DOHH2 (cell line): ENCODE measurements at regions not wholly inside any gene's neighbourhood (a gene's known extent, or its start where the extent isn't known, plus 50 kb on each side); places are given as distances from the start of the nearest gene placed in this dataset.

Experiments
- H3F3A ChIP-seq: fragments of 200-600 bp; sonication (generic), shearing (Covaris generic); 2 replicates; pipeline ENCODE4 v1.6.0; 2016; ENCODE audit warnings: antibody characterized with exemption, mild to moderate bottlenecking; ENCODE audit not compliant: control insufficient read depth, insufficient read depth
- H3K27ac ChIP-seq: fragments of 200-600 bp; sonication (generic); 2 replicates; pipeline ENCODE4 v1.5.1; 2014; ENCODE audit warnings: low read depth, mild to moderate bottlenecking, low read length, moderate library complexity
- H3K27me3 ChIP-seq: fragments of 200-600 bp; sonication (generic); 2 replicates; pipeline ENCODE4 v1.6.1; 2014; ENCODE audit warnings: mild to moderate bottlenecking, low read length, mixed read lengths; ENCODE audit not compliant: control insufficient read depth
- H3K36me3 ChIP-seq: fragments of 200-600 bp; sonication (generic); 2 replicates; pipeline ENCODE4 v1.6.1; 2014; ENCODE audit warnings: mild to moderate bottlenecking, low read length, moderate library complexity, mixed read lengths; ENCODE audit not compliant: control insufficient read depth
- H3K4me1 ChIP-seq: fragments of 200-600 bp; sonication (generic); 2 replicates; pipeline ENCODE4 v1.6.1; 2014; ENCODE audit warnings: mild to moderate bottlenecking, low read length, mixed read lengths; ENCODE audit not compliant: control insufficient read depth
- H3K4me2 ChIP-seq: fragments of 200-600 bp; sonication (generic); 2 replicates; pipeline ENCODE4 v1.6.0; 2014; ENCODE audit warnings: mild to moderate bottlenecking, low read length, moderate library complexity
- H3K4me3 ChIP-seq: fragments of 200-600 bp; sonication (generic); 2 replicates; pipeline ENCODE4 v1.5.1; 2014; ENCODE audit warnings: mild to moderate bottlenecking, low read length, mixed read lengths
- H3K79me2 ChIP-seq: fragments of 200-600 bp; sonication (generic); 2 replicates; pipeline ENCODE4 v1.6.1; 2014; ENCODE audit warnings: mild to moderate bottlenecking, low read length, mixed read lengths; ENCODE audit not compliant: control insufficient read depth
- H3K9me2 ChIP-seq: fragments of 200-600 bp; sonication (generic); replicated peaks from 2 replicates; pipeline ENCODE4 v1.6.1; 2014; ENCODE audit warnings: mild to moderate bottlenecking, low read length, mixed read lengths; ENCODE audit not compliant: control insufficient read depth
- H3K9me3 ChIP-seq: fragments of 200-600 bp; sonication (generic); 2 replicates; pipeline ENCODE4 v1.6.1; 2014; ENCODE audit warnings: antibody characterized with exemption, low read length, mixed read lengths; ENCODE audit not compliant: control insufficient read depth, insufficient read depth
- H4K20me1 ChIP-seq: fragments of 200-600 bp; sonication (generic); 2 replicates; pipeline ENCODE4 v1.6.0; 2014; ENCODE audit warnings: low read depth, mild to moderate bottlenecking, antibody characterized with exemption, low read length, moderate library complexity; ENCODE audit not compliant: control insufficient read depth, insufficient read depth
- EZH2phosphoT487 ChIP-seq: fragments of 200-600 bp; sonication (generic); IDR thresholded peaks from 2 replicates; pipeline ENCODE4 v1.6.1; 2017; ENCODE audit warnings: borderline replicate concordance, mild to moderate bottlenecking, antibody characterized with exemption, low read length, moderate library complexity, mixed read lengths
- TF ChIP-seq, protein P1 (sequence below): fragments of 200-600 bp; sonication (generic); IDR thresholded peaks from one replicate; pipeline ENCODE4 v1.5.1; 2014; ENCODE audit warnings: antibody characterized with exemption, mild to moderate bottlenecking, low read depth, low read length; ENCODE audit not compliant: poor library complexity, severe bottlenecking

DNA sequence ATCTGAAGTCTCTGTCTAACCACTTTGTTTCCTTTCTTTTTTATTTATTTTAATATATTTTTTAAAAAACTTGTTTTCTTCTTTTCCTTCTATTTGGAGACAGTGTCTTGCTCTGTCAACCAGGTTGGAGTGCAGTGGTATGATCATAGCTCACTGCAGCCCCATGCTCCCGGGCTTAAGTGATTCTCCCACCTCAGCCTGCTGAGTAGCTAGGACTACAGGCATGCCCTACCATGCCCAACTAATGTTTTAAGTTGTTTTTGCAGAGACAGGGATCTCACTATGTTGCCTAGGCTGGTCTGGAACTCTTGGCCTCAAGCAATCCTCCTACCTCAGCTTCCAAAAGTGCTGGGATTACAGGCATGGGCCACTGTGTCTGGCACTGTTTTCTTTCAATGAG, 81.1 kb upstream of the TLK1 start:
- TF ChIP-seq, protein P1, sequence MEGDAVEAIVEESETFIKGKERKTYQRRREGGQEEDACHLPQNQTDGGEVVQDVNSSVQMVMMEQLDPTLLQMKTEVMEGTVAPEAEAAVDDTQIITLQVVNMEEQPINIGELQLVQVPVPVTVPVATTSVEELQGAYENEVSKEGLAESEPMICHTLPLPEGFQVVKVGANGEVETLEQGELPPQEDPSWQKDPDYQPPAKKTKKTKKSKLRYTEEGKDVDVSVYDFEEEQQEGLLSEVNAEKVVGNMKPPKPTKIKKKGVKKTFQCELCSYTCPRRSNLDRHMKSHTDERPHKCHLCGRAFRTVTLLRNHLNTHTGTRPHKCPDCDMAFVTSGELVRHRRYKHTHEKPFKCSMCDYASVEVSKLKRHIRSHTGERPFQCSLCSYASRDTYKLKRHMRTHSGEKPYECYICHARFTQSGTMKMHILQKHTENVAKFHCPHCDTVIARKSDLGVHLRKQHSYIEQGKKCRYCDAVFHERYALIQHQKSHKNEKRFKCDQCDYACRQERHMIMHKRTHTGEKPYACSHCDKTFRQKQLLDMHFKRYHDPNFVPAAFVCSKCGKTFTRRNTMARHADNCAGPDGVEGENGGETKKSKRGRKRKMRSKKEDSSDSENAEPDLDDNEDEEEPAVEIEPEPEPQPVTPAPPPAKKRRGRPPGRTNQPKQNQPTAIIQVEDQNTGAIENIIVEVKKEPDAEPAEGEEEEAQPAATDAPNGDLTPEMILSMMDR = no peak
- TF ChIP-seq EZH2phosphoT487 = no peak
- no peaks in the 10 kb centered on the region for H3K27me3 ChIP-seq
- no peaks in the 10 kb centered on the region for H3K79me2 ChIP-seq
- no peaks in the 10 kb centered on the region for H4K20me1 ChIP-seq
- H3K9me3 ChIP-seq = peaks cover 20% of the 10 kb centered on the region
- H3K4me3 ChIP-seq = no peak overlapping the region
- no peak overlapping the region for H3K4me2 ChIP-seq
- no peaks in the 10 kb centered on the region for H3F3A ChIP-seq
- no peaks in the 10 kb centered on the region for H3K36me3 ChIP-seq
- no peaks in the 10 kb centered on the region for H3K9me2 ChIP-seq
- H3K4me1 ChIP-seq = no peaks in the 10 kb centered on the region
- H3K27ac ChIP-seq = no peak overlapping the region

GRCh38 chr2:171238946-171239345, 78.3 kb upstream of the TLK1 start:
- H3K4me2 ChIP-seq = no peak overlapping the region
- no peaks in the 10 kb centered on the region for H3K79me2 ChIP-seq
- H3K4me3 ChIP-seq = no peak overlapping the region
- no peaks in the 10 kb centered on the region for H3K9me2 ChIP-seq
- no peak for TF ChIP-seq EZH2phosphoT487
- TF ChIP-seq, protein P1 = no peak
- no peaks in the 10 kb centered on the region for H4K20me1 ChIP-seq
- H3K4me1 ChIP-seq = no peaks in the 10 kb centered on the region
- no peaks in the 10 kb centered on the region for H3F3A ChIP-seq
- no peaks in the 10 kb centered on the region for H3K9me3 ChIP-seq
- H3K27me3 ChIP-seq = no peaks in the 10 kb centered on the region
- H3K27ac ChIP-seq = no peak overlapping the region
- no peaks in the 10 kb centered on the region for H3K36me3 ChIP-seq

GRCh38 chr2:171237751-171238505, 77.2 kb upstream of the TLK1 start:
- Histone ChIP-seq H3K9me3 (no peaks in the 10 kb centered on the region), H3K4me3 (no peak overlapping the region), H3K9me2 (no peaks in the 10 kb centered on the region), H3K4me2 (no peak overlapping the region), H3F3A (no peaks in the 10 kb centered on the region), H3K36me3 (no peaks in the 10 kb centered on the region), H3K4me1 (no peaks in the 10 kb centered on the region), H3K79me2 (no peaks in the 10 kb centered on the region), H3K27ac (no peak overlapping the region), H3K27me3 (no peaks in the 10 kb centered on the region), H4K20me1 (no peaks in the 10 kb centered on the region)
- no peak for TF ChIP-seq EZH2phosphoT487
- TF ChIP-seq, protein P1 = no peak
